Amniotic stem cell (primary cell): ENCODE measurements at regions not wholly inside any gene's neighbourhood (a gene's known extent, or its start where the extent isn't known, plus 50 kb on each side); places are given as distances from the start of the nearest gene placed in this dataset.
A peak's percentile ranks its signal among the peaks of the same experiment; 100 is the strongest.

Experiments used
- DNase-seq: peaks from one replicate; lab custom pipeline; 2025; lab: John Stamatoyannopoulos, UW

- DNase-seq, result no peak
Observed at GRCh38 chr14:61191733-61192132, 89.4 kb downstream of the TMEM30B start.

- DNase-seq, result no peak
Observed at GRCh38 chr14:61190341-61190740, 90.8 kb downstream of the TMEM30B start.

- DNase-seq, result no peak
Observed at GRCh38 chr14:61188978-61189808, 91.9 kb downstream of the TMEM30B start.

- no peak for DNase-seq
Observed at GRCh38 chr14:61188196-61188595, 92.9 kb downstream of the TMEM30B start.

- DNase-seq, result no peak
Observed at GRCh38 chr14:61187196-61187905, 93.8 kb downstream of the TMEM30B start.

- DNase-seq, result no peak
Observed at GRCh38 chr14:61186341-61187195, 94.6 kb downstream of the TMEM30B start.

- no peak for DNase-seq
Observed at GRCh38 chr14:61185534-61185933, 95.6 kb downstream of the TMEM30B start.

GRCh38 chr14:61184112-61184511 is 97.0 kb downstream of the TMEM30B start:
- no peak for DNase-seq

- DNase-seq, result no peak
Observed at GRCh38 chr14:61183196-61183885, 97.8 kb downstream of the TMEM30B start.

GRCh38 chr14:61179796-61180398 is 101.2 kb downstream of the TMEM30B start:
- DNase-seq, result no peak

- no peak for DNase-seq
Observed at GRCh38 chr14:61179061-61179690, 102.0 kb downstream of the TMEM30B start.

GRCh38 chr14:61178226-61179060 is 102.7 kb downstream of the TMEM30B start:
- DNase-seq, result peak; percentile 82

GRCh38 chr14:61177279-61178225 is 103.6 kb downstream of the TMEM30B start:
- no peak for DNase-seq

- no peak for DNase-seq
Observed at GRCh38 chr14:61176686-61177085, 104.5 kb downstream of the TMEM30B start.

GRCh38 chr14:61174987-61175386 is 106.2 kb downstream of the TMEM30B start:
- no peak for DNase-seq

GRCh38 chr14:61174441-61174891 is 106.7 kb downstream of the TMEM30B start:
- no peak for DNase-seq

GRCh38 chr14:61171727-61172126 is 109.4 kb downstream of the TMEM30B start:
- no peak for DNase-seq

- no peak for DNase-seq
Observed at GRCh38 chr14:61168141-61168540, 113.0 kb downstream of the TMEM30B start.

- no peak for DNase-seq
Observed at GRCh38 chr14:61167642-61168041, 113.5 kb downstream of the TMEM30B start.
